ENCODE measurements at regions not wholly inside any gene's neighbourhood (a gene's known extent, or its start where the extent isn't known, plus 50 kb on each side); places are given as distances from the start of the nearest gene placed in this dataset.

DNA sequence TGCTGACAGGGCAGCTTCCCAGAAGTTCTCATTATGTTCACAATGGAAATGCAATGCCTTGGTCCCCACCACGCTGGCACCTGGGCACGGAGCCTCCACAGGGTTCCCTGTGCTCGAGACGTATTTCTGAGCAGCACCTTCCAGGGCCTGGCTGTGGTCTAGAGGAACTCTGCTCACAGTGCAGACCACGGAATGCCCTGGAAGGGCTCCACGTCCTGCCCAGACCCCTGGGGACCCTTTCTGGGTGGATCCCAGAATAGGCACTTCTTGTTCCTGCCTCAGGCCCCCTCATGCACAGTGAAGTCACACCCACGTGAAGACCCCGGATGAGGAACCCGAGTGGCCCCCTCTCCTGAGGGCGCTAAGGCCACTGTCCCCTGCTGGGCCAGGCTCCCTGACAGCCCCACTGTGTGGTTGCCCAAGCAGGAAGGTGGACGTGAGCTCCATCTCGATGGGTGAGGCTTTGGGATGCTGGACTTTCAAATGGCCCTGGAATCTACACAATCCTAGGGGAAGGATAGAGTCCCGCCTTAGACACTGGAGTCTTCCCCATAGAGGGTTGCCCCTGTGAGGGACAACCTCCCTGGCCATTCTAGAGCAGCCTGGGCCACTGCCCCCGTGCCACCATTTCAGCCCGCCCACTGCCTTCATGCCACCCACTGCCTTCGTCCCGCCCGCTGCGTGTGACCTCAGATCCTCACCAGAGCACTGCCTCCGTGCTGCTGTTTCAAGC lies 1106.8 kb downstream of the BRD1 start:
- ATAC-seq (no peak), DNase-seq (ENCODE audit: low read depth, low spot score) (no peak)
- Histone ChIP-seq H4K20me1 (ENCODE audit: insufficient read depth) (no peaks in the 10 kb centered on the region), H3K4me1 (ENCODE audit: control insufficient read depth in 1 of 2, insufficient read depth in 2 of 2, low read length in 2 of 2) (no peaks in the 10 kb centered on the region), H3K9me3 (ENCODE audit: control insufficient read depth in 1 of 2, insufficient read depth in 1 of 2, low read depth in 1 of 2, low read length in 2 of 2) (no peaks in the 10 kb centered on the region; a peak in 1 of 4 replicates), H3K27me3 (ENCODE audit: insufficient read depth, low read length) (peaks cover 6% of the 10 kb centered on the region; the same call in 1 of the 2 replicates), H3K9ac (ENCODE audit: low read length) (no peak overlapping the region), H3K4me2 (ENCODE audit: low read length) (no peak overlapping the region), H2AFZ (ENCODE audit: low read depth, low read length, poor library complexity, severe bottlenecking) (no peak overlapping the region), H3K79me2 (ENCODE audit: insufficient read depth, low read length) (no peaks in the 10 kb centered on the region), H3K27ac (ENCODE audit: low read depth, low read length) (no peak overlapping the region), H3K4me3 (replicated peaks in 1 of 2; ENCODE audit: low read depth in 1 of 2, low read length in 2 of 2) (no peak overlapping the region), H3K36me3 (ENCODE audit: control insufficient read depth in 1 of 2, insufficient read depth in 2 of 2, low read length in 2 of 2) (no peaks in the 10 kb centered on the region), H3K9me2 (ENCODE audit: insufficient read depth) (no peaks in the 10 kb centered on the region)
- RAD21 ChIA-PET (ENCODE audit: low non-redundant PET in 1 of 2, low total read pairs in 2 of 2, uncharacterized antibody in 2 of 2, unreplicated experiment in 2 of 2) = no interaction called here
- BruUV-seq (replicated peaks) = no TSS peak
- POLR2A ChIA-PET = no interaction called here
- CTCF ChIA-PET = no interaction called here
- TF ChIP-seq POLR2AphosphoS5 (IDR thresholded peaks at IDR 0.05; ENCODE audit: low read depth, low read length) (no peak), CBX3 (IDR thresholded peaks at IDR 0.05; ENCODE audit: low read depth) (no peak), SP1 (IDR thresholded peaks at IDR 0.05; ENCODE audit: low read depth) (no peak), CEBPB (IDR thresholded peaks at IDR 0.05; ENCODE audit: low read depth) (no peak), ZFX (IDR thresholded peaks at IDR 0.05) (no peak), POLR2A (IDR thresholded peaks at IDR 0.05; ENCODE audit: borderline replicate concordance, extremely low read depth, insufficient read depth, insufficient read length) (no peak), EZH2 (IDR thresholded peaks at IDR 0.05) (no peak), ELF1 (IDR thresholded peaks at IDR 0.05; ENCODE audit: borderline replicate concordance, low read depth) (no peak)
- intact Hi-C loops (cut with micrococcal nuclease) = no loop called here

DNA sequence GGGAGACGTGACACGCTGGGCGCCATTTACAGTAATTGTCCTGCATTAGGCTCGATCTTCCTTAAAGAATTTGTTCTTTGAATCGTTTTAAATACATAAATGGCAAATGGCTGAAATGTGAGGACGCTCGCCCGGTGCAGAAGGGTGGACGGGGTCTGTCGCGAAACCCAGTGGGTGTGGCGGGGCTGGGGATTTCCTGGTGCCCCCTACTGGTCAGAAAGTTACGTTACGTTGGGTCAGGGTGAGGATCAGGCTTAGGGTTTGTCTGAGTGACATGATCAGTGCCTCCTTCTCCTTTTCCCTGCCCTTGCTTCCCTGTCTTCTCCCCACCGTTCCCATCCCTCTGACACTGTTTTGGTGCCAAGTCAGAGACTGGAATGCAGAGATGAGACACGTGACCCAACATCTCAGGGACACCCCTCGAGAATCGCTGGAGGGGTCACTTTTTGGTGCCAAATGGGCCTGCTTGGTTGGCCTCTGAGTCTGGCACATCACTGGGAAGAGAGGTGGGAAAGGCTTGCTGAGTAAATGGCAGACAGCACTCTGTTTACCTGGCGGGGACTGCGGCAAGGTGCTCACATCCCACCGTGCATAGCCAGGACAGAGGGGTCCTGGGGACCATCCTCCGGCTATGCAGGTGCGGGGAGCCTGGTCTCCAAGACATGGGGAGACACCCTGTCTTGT lies 1107.6 kb downstream of the BRD1 start:
- BruUV-seq (replicated peaks) = no TSS peak
- Histone ChIP-seq H3K79me2 (ENCODE audit: insufficient read depth, low read length) (no peaks in the 10 kb centered on the region), H4K20me1 (ENCODE audit: insufficient read depth) (no peaks in the 10 kb centered on the region), H3K9ac (ENCODE audit: low read length) (no peak overlapping the region), H2AFZ (ENCODE audit: low read depth, low read length, poor library complexity, severe bottlenecking) (no peak overlapping the region), H3K4me2 (ENCODE audit: low read length) (no peak overlapping the region), H3K27ac (ENCODE audit: low read depth, low read length) (no peak overlapping the region), H3K9me2 (ENCODE audit: insufficient read depth) (no peaks in the 10 kb centered on the region), H3K9me3 (ENCODE audit: control insufficient read depth in 1 of 2, insufficient read depth in 1 of 2, low read depth in 1 of 2, low read length in 2 of 2) (no peaks in the 10 kb centered on the region; a peak in 1 of 4 replicates), H3K36me3 (ENCODE audit: control insufficient read depth in 1 of 2, insufficient read depth in 2 of 2, low read length in 2 of 2) (no peaks in the 10 kb centered on the region), H3K4me3 (replicated peaks in 1 of 2; ENCODE audit: low read depth in 1 of 2, low read length in 2 of 2) (no peak overlapping the region), H3K4me1 (ENCODE audit: control insufficient read depth in 1 of 2, insufficient read depth in 2 of 2, low read length in 2 of 2) (no peaks in the 10 kb centered on the region), H3K27me3 (ENCODE audit: insufficient read depth, low read length) (peaks cover 6% of the 10 kb centered on the region; the same call in 1 of the 2 replicates)
- ChIA-PET CTCF (no interaction called here), RAD21 (ENCODE audit: low non-redundant PET in 1 of 2, low total read pairs in 2 of 2, uncharacterized antibody in 2 of 2, unreplicated experiment in 2 of 2) (no interaction called here), POLR2A (no interaction called here)
- intact Hi-C loops (cut with micrococcal nuclease) = no loop called here
- ATAC-seq (peak; percentile 72; the same call in 1 of the 2 replicates), DNase-seq (ENCODE audit: low read depth, low spot score) (no peak)
- TF ChIP-seq EZH2 (IDR thresholded peaks at IDR 0.05) (no peak), SRF (IDR thresholded peaks at IDR 0.05; ENCODE audit: low read depth) (no peak), CEBPB (IDR thresholded peaks at IDR 0.05; ENCODE audit: low read depth) (no peak), FOSL1 (IDR thresholded peaks at IDR 0.05; ENCODE audit: low read depth) (no peak), RAD21 (IDR thresholded peaks at IDR 0.05; ENCODE audit: low read depth) (0 out of 2 replicates have a peak, but pooled peaks have one; percentile 2)
- TF ChIP-seq, protein P1, sequence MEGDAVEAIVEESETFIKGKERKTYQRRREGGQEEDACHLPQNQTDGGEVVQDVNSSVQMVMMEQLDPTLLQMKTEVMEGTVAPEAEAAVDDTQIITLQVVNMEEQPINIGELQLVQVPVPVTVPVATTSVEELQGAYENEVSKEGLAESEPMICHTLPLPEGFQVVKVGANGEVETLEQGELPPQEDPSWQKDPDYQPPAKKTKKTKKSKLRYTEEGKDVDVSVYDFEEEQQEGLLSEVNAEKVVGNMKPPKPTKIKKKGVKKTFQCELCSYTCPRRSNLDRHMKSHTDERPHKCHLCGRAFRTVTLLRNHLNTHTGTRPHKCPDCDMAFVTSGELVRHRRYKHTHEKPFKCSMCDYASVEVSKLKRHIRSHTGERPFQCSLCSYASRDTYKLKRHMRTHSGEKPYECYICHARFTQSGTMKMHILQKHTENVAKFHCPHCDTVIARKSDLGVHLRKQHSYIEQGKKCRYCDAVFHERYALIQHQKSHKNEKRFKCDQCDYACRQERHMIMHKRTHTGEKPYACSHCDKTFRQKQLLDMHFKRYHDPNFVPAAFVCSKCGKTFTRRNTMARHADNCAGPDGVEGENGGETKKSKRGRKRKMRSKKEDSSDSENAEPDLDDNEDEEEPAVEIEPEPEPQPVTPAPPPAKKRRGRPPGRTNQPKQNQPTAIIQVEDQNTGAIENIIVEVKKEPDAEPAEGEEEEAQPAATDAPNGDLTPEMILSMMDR (IDR thresholded peaks at IDR 0.05 in 2 of 3, conservative IDR thresholded peaks at IDR 0.05 in 1 of 3; ENCODE audit: borderline replicate concordance in 1 of 3, insufficient read depth in 1 of 3, low read depth in 2 of 3, low read length in 2 of 3) = peak in 2 of 3 experiments; percentile 30 to 49; a peak in 3 of 6 replicates
